DOHH2 (cell line): ENCODE measurements at regions not wholly inside any gene's neighbourhood (a gene's known extent, or its start where the extent isn't known, plus 50 kb on each side); places are given as distances from the start of the nearest gene placed in this dataset.

Experiments used
- CTCF ChIP-seq: fragments of 200-600 bp; sonication (generic); IDR thresholded peaks from one replicate; pipeline ENCODE4 v1.5.1; 2014; ENCODE audit warnings: antibody characterized with exemption, mild to moderate bottlenecking, low read depth, low read length; ENCODE audit not compliant: poor library complexity, severe bottlenecking
- EZH2phosphoT487 ChIP-seq: fragments of 200-600 bp; sonication (generic); IDR thresholded peaks from 2 replicates; pipeline ENCODE4 v1.6.1; 2017; ENCODE audit warnings: borderline replicate concordance, mild to moderate bottlenecking, antibody characterized with exemption, low read length, moderate library complexity, mixed read lengths

- TF ChIP-seq CTCF (no peak), EZH2phosphoT487 (no peak)
Measured at GRCh38 chr15:62348118-62348517, 183.0 kb upstream of the C2CD4B start.
